T47D (cell line): ENCODE measurements at regions not wholly inside any gene's neighbourhood (a gene's known extent, or its start where the extent isn't known, plus 50 kb on each side); places are given as distances from the start of the nearest gene placed in this dataset.
"Not testable (repeated sequence)": the region's sequence is repeated elsewhere in the genome, so short reads cannot be mapped to it uniquely, and the experiment has no call there.

Experiments
- DNase-seq, 2 experiments: peaks; one replicate each; pipeline versions ENCODE4 v3.0.0 to v3.0.0-alpha.2; 2011 to 2012; ENCODE audit warnings: low read depth in 1 of 2, low spot score in 1 of 2
- JUND ChIP-seq: IDR thresholded peaks from 2 replicates; pipeline ENCODE4 v1.6.1; 2012; ENCODE audit warnings: low read depth
- in situ Hi-C: cut with HindIII; loops from 2 replicates; pipeline ENCODE4 v1.10.0; 2016; ENCODE audit warnings: low sequenced_read_pairs, low pct_unique_long_range_greater_than_20kb

- no peak for DNase-seq
- no peak for TF ChIP-seq JUND
- in situ Hi-C loops = no loop called here
Measured at GRCh38 chr4:79266136-79266535, 59.7 kb downstream of the NAA11 start.

GRCh38 chr4:79259242-79259641 lies 66.6 kb downstream of the NAA11 start:
- in situ Hi-C loops = no loop called here
- no peak for TF ChIP-seq JUND
- DNase-seq = no peak

GRCh38 chr4:79258614-79259176 lies 67.2 kb downstream of the NAA11 start:
- no peak for TF ChIP-seq JUND
- in situ Hi-C loops = no loop called here
- no peak for DNase-seq

- TF ChIP-seq JUND = no peak
- in situ Hi-C loops = no loop called here
Measured at GRCh38 chr4:79257953-79258613, 67.8 kb downstream of the NAA11 start.

GRCh38 chr4:79255793-79256192 lies 70.1 kb downstream of the NAA11 start:
- no peak for TF ChIP-seq JUND
- peak in 1 of 2 experiments; percentile 9 for DNase-seq
- in situ Hi-C loops = no loop called here

More at GRCh38 chr4:79257953-79258613, 67.8 kb downstream of the NAA11 start:
- DNase-seq = no peak

- no peak for DNase-seq
- no peak for TF ChIP-seq JUND
- in situ Hi-C loops = no loop called here
Measured at GRCh38 chr4:79253924-79254323, 71.9 kb downstream of the NAA11 start.

GRCh38 chr4:79253168-79253567 lies 72.7 kb downstream of the NAA11 start:
- in situ Hi-C loops = no loop called here
- DNase-seq = no peak
- no peak for TF ChIP-seq JUND

GRCh38 chr4:79250887-79251286 lies 75.0 kb downstream of the NAA11 start:
- DNase-seq = no peak
- TF ChIP-seq JUND = no peak
- in situ Hi-C loops = no loop called here

GRCh38 chr4:79249881-79250503 lies 75.9 kb downstream of the NAA11 start:
- no peak for TF ChIP-seq JUND
- no peak for DNase-seq
- in situ Hi-C loops = no loop called here

- in situ Hi-C loops = no loop called here
- no peak for DNase-seq
- TF ChIP-seq JUND = no peak
Measured at GRCh38 chr4:79248610-79249009, 77.3 kb downstream of the NAA11 start.

GRCh38 chr4:79247695-79248394 lies 78.0 kb downstream of the NAA11 start:
- TF ChIP-seq JUND = no peak
- no peak for DNase-seq
- in situ Hi-C loops = no loop called here

GRCh38 chr4:79245200-79245940 lies 80.5 kb downstream of the NAA11 start:
- in situ Hi-C loops = not testable (repeated sequence)

GRCh38 chr4:79241846-79242245 lies 84.0 kb downstream of the NAA11 start:
- DNase-seq = peak in 1 of 2 experiments; percentile 42
- in situ Hi-C loops = no loop called here
- TF ChIP-seq JUND = no peak

More at GRCh38 chr4:79245200-79245940, 80.5 kb downstream of the NAA11 start:
- DNase-seq = not testable (repeated sequence)
